GM21529 (cell line): ENCODE measurements at regions not wholly inside any gene's neighbourhood (a gene's known extent, or its start where the extent isn't known, plus 50 kb on each side); places are given as distances from the start of the nearest gene placed in this dataset.

Experiments used
- ATAC-seq: cut with Tn5 transposase; IDR thresholded peaks from one replicate; pipeline ENCODE4 v1.9.1; 2021; ENCODE audit not compliant: unreplicated experiment

DNA sequence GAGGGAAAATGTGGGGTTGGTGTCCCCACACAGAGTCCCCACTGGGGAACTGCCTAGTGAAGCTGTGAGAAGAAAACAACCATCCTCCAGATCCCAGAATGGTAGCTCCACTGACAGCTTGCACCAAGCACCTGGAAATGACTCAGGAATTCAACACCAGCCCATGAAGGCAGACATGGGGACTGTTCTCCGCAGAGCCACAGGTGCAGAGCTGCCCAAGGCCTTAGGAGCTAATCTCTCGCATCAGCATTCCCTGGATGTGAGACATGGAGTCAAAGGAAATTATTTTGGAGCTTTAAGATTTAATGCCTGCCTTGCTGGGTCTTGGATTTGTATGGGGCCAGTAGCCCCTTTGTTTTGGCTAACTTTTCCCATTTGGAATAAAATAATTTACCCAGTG lies 367.9 kb downstream of the FAM133A start:
- ATAC-seq = no peak

DNA sequence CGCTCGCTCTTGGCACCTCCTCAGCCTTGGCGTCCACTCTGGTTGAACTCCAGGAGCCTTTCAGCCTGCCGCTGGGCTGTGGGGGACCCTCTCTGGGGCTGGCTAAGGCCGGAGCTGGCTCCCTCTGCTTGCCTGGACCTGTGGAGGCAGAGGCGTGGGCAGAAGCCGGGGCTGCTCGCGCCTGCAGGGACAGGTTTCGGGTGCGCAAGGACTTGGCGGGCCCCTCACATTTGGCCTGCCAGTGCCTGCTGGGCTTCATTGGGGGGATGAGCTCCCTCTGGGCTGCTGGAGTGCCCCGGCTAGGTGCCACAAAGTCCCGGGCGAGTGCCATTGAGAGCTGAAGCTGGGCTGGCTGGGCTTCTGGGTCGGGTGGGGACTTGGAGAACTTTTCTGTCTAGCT lies 371.7 kb downstream of the FAM133A start:
- ATAC-seq = no peak

DNA sequence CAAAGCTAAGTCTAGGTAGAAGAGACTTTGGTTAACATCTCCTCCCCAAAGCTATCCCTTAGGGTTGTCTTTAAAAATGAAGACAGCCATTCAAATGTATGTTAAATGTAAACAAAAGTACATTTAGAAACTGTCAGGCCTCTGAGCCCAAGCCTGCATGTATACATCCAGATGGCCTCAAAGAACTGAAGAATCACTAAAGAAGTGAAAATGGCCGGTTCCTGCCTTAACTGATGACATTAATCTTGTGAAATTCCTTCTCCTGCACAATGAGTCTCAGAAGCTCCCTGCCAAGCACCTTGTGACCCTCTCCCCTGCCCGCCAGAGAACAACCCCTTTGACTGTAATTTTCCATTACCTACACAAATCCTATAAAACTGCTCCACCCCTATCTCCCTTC lies 377.9 kb downstream of the FAM133A start:
- ATAC-seq = no peak

DNA sequence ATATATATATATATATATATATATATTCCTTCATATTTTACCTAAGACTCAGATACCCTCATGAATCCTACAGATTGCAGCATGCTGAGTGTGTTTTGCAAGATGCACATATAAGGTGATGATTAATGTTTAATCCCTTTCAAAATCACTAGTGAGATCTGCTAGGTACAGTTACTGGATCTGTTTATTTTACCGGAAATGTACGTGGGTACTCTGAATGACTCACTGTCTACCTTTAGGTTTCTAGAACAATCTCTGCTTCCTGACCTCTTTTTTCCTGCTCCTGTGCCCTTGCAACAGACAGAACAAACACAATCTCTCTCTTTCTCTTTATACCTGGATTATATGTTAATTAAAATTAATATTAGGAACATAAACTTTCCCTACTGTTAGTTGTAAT lies 379.6 kb downstream of the FAM133A start:
- no peak for ATAC-seq

DNA sequence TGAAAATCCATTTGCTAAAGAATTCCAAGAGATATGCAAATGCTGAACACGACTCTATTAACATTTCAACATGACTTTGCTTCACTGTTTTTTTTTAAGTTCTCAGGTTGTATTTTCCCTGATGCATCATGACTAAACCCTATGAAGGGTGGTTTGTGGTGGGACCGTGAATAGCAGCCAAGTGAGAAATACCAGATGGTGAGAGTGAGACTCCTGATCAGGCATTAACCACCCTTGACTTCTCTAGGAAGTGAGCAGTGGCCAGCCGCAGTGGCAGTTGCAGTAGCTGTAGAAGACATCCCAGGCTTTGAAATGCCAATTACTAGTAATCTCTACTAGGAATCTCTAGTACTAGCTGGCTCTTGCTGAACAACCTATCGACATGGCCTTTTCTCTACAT lies 383.4 kb downstream of the FAM133A start:
- ATAC-seq = no peak

DNA sequence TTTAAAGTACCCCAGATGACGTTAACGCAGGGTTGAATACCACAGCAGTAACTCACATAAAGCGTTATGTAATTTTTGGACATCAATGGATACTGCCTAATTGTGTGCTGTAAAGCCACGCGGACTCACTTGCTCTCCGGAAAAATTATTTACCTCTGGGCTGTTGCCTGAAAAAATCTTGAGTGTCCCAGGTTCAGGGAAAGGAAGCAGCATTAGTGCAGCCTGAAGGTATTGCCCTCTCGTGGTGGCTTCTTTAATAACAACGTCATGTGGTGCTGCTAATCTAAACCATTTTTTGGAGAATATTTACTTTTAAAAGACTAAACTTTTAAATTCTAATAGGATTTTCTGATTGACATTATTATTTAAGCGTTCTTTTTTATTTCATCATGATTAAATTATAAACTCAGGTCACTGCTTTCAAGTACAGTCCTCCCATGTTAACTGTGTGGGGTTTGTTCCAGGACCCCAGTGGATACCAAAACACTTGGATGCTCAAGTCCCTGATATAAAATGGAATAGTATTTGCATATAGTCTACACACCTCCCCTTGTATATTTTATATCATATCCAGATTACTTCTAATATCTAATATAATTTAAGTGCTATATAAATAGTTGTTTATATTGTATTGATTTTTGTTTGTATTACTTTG lies 384.8 kb downstream of the FAM133A start:
- no peak for ATAC-seq

DNA sequence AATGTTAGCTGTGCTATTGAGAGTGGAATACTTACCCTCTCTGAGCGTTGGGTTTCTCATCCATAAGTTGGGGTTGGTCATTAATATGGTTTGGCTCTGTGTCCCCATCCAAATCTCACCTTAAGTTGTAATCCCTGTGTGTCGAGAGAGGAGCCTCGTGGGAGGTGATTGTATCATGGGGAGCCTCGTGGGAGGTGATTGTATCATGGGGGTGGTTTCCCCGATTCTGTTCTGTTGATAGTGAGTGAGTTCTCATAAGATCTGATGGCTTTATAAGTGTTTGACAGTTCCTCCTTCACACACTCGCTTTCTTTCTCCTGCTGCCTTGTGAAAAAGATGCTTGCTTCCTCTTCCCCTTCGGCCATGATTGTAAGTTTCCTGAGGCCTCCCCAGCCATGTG lies 391.1 kb downstream of the FAM133A start:
- ATAC-seq = no peak

DNA sequence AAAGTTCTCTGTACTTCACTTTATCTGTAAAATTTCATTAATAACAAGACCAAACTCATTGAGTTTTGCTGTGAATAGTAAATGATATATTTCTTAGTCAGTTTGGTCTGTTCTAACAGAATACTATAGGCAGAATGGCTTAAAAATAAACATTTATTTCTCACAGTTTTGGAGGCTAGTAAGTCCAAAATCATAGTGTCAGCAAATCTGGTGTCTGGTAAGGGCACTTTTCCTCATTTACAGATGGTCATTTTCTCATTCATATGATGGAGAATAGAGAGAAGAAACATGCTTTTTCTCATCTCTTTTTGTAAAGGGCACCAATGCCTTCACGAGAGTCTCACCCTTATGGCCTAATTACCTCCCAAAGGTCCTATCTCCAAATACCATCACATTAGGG lies 415.1 kb downstream of the FAM133A start:
- no peak for ATAC-seq

DNA sequence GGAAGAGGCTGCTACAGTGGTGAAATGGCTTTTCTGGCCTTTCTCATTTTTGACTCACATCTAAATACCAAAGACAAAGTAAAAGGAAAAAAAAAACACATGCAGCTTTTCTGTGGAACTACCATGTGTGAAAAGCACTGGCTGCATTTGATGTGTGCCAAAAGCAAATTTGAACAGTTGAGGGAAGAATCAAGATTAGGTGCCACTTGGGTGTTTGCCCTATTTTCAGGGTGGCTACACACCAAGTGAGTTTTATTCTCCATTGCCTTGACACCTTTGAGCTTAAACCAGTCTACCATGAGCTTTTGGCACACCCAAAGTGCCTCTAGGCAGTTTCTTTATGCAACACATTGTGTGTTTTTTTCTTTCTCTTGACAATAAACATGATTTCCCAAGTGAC lies 423.9 kb downstream of the FAM133A start:
- no peak for ATAC-seq

DNA sequence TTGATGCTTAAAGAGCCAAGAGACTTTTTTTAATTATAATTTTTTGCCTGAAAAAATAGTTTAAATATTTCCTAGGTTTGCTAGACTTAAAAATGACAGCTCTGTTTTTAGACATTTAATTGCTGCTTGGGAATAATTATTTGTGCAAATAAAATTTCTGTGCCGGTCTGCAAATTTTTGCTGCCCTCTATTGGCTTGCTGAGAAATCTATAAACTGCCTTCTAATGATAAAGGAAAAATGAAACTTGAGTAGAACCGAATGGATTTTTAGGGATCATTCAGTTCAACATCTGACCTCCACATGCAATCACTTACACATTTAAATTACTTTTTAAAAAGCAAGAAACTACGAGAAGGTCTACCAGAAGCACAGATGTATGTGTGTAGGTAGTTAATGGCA lies 434.0 kb downstream of the FAM133A start:
- ATAC-seq = no peak

DNA sequence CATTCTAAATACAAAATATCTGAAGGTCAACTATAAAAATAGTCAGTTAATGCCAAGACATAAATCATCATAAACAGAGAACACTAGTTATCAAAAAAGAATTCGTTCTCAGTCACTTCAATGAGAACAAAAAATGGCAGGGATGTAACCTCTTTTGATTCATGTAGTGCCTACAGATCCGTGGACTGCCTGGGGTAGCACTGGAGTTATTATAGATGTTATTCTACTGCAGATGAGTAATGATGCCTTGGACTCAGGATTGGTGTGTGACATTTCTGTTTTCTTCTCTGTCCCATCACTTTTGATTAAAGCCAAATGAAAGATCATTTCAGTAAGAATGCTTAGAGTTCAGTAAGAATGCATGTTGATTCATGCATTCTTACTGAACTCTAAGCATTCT lies 440.4 kb downstream of the FAM133A start:
- ATAC-seq = no peak

DNA sequence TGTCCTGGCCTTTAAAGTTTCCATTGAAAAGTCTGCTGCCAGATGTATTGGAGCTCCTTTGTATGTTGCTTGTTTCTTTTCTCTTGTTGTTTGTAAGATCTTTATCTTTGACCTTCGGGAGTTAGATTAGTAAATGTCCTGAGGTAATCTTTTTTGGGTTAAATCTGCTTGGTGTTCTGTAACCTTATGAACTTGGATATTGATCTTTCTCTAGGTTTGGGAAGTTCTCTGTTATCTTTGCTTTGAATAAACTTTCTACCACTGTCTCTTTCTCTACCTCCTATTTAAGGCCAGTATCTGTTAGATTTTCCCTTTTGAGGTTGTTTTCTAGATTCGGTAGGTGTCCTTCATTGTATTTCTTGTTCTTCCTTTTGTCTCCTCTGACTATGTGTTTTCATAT lies 447.8 kb downstream of the FAM133A start:
- no peak for ATAC-seq

DNA sequence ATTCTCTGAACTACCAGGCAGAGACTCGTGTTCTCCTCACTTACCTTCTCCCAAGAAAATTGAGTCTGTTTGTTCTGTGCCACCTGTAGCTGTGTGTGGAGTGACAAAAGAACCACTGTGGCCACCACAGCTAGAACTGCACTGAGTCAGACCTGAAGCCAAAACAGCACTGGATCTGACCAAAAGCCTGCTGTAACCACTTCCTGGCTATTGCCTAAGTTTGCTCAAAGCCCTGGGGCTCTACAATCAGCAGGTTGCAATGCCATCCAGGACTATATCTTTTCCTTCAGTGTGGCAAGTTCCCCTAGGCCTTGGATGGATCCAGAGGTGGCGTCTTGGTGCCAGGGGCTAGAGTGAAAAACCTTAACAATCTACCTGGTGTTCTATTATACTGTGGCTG lies 449.1 kb downstream of the FAM133A start:
- ATAC-seq = no peak

DNA sequence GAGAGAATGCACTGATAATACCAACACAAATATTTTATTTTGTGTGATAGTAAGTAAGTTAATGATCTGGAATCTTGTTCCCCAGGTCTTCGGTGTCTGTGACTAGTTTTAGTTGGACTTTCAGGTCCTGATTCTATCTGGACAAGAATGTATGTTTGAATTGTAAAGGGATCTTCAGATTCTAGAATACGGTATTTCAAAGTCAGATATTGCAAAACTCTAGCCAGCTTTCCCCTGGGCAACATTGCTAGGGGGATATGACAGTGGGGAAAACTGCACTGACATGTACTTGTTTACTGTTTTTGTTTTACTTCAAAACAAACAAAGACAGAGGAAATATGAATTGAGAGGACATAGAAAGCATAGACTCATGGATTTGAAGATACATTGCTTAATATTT lies 489.0 kb downstream of the FAM133A start:
- no peak for ATAC-seq

DNA sequence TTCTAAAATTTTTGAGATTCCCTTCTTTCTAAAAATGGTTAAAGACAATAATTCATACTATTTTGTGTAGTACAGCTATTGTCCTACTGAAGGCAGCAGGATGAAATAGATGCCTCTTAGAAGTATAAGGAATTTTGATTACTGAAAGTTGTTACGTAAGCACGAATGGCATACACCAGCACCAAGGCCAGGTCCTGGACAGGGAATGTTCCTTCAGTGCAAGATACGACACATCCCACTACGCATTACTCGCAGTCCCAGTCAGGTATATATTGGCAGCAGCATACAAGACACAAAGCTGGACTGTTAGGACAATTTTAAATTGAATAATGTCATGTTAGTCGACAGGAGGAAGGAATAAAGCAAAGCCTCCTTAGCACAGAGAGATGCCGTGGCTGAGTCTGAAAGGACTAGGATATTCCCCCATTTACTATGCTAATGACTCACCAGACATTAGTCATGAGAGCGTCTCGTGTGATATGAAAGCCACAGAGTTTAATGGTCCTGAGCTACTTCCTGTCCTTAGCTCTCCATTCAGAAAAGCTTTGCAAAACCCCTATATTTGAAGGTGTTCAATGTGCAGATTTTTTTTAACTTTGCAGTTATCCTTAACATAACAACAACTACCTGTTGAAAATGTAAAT lies 504.3 kb downstream of the FAM133A start:
- no peak for ATAC-seq

DNA sequence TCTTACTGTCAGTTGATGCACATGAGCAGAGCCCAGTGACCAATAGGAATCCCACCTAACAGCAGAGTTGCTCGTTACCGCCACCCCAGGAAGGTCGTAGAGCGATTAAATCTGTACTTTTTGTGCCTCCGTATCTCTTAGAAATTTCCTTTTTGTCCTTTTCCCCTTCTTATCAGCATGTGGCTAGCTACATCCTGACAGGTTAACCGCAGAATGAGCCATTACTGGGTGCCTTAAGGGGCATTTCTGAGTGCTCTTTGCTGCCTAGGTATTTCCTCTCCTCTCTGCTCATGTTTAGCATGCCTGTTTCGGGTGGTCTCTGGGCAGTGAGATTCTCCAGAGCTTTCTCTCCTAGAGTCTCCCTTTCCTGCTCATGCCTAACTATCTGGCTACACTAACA lies 530.5 kb downstream of the FAM133A start:
- no peak for ATAC-seq

DNA sequence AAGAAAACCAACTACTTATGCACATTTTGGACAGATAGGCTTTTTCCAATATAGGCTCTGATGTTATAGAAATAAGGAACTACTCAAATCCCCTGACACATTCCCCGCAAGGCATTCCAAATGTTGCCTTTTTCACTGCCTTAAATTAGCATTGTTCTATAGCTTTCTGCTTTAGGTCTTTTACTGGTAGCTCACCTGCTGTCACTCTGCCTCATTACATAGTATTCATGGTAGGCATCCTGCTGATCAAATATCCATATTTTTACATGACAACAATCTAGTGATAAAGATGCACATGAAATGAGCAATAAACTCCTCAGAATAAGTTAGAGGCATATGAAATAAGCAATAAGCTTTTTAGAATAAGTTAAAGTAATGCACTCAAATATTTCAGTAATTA lies 542.7 kb downstream of the FAM133A start:
- no peak for ATAC-seq

DNA sequence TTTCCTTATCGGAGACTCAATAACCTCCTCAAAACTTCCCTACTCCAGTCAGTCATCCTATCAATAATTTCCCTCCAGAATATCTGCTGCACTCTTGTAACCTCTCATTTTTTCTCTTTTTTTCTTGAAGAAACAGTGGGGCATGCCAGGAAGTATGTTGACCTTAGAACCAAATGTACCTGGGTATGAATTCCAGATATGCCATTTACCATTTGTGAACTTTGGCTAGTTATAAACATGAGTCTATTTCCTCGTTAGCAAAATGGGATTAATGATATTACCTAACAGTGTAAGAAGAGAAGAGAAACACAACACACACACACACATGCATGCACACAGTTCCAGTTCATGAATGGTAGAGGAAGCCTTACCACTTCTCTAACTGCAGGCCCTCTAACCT lies 578.2 kb downstream of the FAM133A start:
- no peak for ATAC-seq

DNA sequence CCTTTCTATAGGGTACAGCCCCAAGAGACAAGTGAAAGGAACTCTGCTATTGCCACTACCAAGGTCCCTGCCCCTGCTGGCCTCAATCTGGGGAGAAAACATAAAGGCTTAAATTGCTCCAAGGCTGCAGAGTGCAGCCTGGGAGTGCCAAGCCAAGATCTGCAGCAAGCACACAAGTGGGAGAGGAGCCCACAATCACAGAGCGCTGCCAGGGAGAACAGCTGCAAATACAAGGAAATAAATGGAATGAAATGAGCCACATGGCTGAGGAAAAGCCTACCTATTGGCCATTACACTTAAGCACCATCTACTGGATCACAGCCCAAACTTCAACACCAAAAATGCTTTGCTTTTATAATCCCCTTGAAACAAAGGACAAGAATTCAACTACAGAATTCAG lies 582.4 kb downstream of the FAM133A start:
- ATAC-seq = no peak

DNA sequence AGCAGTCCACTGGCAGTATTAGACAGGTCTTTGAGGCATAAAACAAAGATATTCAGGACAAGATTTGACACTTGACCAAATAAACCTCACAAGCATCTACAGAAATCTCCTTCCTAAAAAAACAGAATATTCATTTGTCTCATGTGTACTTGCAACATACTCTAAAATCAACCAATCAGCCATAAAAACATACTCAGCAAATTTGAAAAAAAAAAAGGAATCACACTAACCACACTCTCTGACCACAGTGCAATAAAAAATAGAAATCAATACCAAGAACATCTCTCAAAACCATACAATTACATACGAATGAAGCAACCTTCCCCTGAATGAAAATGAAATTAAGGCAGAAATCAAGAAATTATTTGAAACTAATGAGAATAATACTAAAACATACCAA lies 591.3 kb downstream of the FAM133A start:
- no peak for ATAC-seq

DNA sequence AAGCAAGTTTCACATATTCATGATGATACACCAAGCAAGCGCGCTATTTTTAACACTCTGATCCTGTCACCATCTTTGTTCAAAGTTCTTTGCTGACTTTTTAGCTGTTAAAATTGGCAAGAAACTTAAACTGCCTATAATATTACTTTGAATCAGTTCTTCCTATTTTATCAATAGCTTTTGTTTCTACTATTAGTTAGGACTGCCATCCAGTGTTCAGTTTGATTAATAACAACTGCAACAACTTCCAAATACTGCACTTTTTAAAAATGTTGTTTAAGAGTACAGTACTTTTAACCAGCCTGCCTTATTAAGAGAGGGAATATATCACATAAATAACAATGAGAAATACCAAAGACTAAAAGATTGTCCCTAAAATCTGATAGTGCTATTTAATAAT lies 614.3 kb downstream of the FAM133A start:
- no peak for ATAC-seq

DNA sequence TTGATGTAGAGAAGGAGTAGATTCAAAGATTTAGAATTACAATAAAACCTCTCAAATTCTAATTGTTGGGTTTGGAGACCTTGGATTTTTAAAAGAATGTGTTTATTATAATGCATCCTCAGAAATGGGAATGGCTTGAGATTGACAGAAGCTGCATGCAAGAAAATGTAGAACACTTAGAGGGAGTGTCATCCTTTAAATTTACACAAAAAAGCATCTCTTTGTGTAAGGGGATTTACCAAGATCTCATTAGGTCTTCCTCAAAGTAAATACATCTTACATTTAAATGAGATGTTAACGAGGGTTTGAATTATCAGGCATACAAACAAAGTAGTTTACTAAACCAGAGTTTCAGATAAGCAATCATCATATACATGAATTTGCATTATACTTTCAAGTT lies 615.0 kb downstream of the FAM133A start:
- no peak for ATAC-seq

DNA sequence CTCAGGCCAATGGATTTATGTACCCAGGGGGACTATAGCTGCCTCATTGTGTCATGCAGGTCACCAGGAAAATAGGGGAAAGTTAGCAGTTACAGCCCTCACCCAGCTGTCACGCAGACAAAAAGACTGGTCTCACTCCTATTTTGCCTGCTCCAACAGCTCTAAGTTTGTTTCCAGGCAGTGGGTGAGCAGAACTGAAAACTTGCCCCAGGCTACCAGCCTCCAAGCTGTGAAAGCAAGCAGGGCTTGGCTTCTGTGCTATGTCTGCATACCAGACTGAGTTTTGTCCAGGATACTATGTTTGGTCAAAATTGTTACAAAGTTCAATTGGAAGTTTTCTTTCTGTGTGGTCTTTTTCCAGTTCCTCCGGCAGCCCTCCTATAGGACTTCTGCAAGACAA lies 628.4 kb downstream of the FAM133A start:
- ATAC-seq = no peak
